ENCODE measurements at regions not wholly inside any gene's neighbourhood (a gene's known extent, or its start where the extent isn't known, plus 50 kb on each side); places are given as distances from the start of the nearest gene placed in this dataset.

- TF ChIP-seq, protein P1, sequence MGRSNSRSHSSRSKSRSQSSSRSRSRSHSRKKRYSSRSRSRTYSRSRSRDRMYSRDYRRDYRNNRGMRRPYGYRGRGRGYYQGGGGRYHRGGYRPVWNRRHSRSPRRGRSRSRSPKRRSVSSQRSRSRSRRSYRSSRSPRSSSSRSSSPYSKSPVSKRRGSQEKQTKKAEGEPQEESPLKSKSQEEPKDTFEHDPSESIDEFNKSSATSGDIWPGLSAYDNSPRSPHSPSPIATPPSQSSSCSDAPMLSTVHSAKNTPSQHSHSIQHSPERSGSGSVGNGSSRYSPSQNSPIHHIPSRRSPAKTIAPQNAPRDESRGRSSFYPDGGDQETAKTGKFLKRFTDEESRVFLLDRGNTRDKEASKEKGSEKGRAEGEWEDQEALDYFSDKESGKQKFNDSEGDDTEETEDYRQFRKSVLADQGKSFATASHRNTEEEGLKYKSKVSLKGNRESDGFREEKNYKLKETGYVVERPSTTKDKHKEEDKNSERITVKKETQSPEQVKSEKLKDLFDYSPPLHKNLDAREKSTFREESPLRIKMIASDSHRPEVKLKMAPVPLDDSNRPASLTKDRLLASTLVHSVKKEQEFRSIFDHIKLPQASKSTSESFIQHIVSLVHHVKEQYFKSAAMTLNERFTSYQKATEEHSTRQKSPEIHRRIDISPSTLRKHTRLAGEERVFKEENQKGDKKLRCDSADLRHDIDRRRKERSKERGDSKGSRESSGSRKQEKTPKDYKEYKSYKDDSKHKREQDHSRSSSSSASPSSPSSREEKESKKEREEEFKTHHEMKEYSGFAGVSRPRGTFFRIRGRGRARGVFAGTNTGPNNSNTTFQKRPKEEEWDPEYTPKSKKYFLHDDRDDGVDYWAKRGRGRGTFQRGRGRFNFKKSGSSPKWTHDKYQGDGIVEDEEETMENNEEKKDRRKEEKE (IDR thresholded peaks at IDR 0.05), result no peak
- peak; percentile 85 for TF ChIP-seq CREM (IDR thresholded peaks at IDR 0.05; ENCODE audit: low read depth)
- peak; percentile 60 for TF ChIP-seq JUNB (IDR thresholded peaks at IDR 0.05)
- TF ChIP-seq ZNF622 (IDR thresholded peaks at IDR 0.05), result no peak
- peak; percentile 46; the same call in 1 of the 3 replicates for TF ChIP-seq POU2F2 (IDR thresholded peaks at IDR 0.05; ENCODE audit: borderline replicate concordance, low read depth, low read length)
- no peak for TF ChIP-seq SRF (IDR thresholded peaks at IDR 0.05; ENCODE audit: low read depth in 2 of 2, low read length in 2 of 2)
- no peak for TF ChIP-seq SIN3A (IDR thresholded peaks at IDR 0.05; ENCODE audit: low read depth, low read length)
- TF ChIP-seq EZH2 (IDR thresholded peaks at IDR 0.05; ENCODE audit: borderline replicate concordance, control insufficient read depth, low read depth, low read length), result no peak
- no peak for TF ChIP-seq SUPT20H (IDR thresholded peaks at IDR 0.05; ENCODE audit: borderline replicate concordance, control insufficient read depth, low read depth, low read length)
- no peak for TF ChIP-seq SKIL (IDR thresholded peaks at IDR 0.05; ENCODE audit: low read depth, poor library complexity, severe bottlenecking)
- TF ChIP-seq KAT2A (conservative IDR thresholded peaks at IDR 0.05; ENCODE audit: control insufficient read depth, low read depth, low read length), result no peak
- TF ChIP-seq CBFB (IDR thresholded peaks at IDR 0.05; ENCODE audit: low read depth), result peak; percentile 69; the same call in 1 of the 2 replicates
- peak; percentile 96 for TF ChIP-seq FOXM1 (IDR thresholded peaks at IDR 0.05; ENCODE audit: low read depth, low read length)
- TF ChIP-seq MEF2A (IDR thresholded peaks at IDR 0.05; ENCODE audit: insufficient read depth, low read depth, low read length), result peak; percentile 100
- no peak for TF ChIP-seq SUZ12 (IDR thresholded peaks at IDR 0.05; ENCODE audit: unreplicated experiment)
- TF ChIP-seq, protein P2, sequence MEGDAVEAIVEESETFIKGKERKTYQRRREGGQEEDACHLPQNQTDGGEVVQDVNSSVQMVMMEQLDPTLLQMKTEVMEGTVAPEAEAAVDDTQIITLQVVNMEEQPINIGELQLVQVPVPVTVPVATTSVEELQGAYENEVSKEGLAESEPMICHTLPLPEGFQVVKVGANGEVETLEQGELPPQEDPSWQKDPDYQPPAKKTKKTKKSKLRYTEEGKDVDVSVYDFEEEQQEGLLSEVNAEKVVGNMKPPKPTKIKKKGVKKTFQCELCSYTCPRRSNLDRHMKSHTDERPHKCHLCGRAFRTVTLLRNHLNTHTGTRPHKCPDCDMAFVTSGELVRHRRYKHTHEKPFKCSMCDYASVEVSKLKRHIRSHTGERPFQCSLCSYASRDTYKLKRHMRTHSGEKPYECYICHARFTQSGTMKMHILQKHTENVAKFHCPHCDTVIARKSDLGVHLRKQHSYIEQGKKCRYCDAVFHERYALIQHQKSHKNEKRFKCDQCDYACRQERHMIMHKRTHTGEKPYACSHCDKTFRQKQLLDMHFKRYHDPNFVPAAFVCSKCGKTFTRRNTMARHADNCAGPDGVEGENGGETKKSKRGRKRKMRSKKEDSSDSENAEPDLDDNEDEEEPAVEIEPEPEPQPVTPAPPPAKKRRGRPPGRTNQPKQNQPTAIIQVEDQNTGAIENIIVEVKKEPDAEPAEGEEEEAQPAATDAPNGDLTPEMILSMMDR (IDR thresholded peaks at IDR 0.05 in 2 of 3, conservative IDR thresholded peaks at IDR 0.05 in 1 of 3; ENCODE audit: control insufficient read depth in 2 of 3, extremely low read depth in 1 of 3, insufficient read depth in 1 of 3, low read depth in 3 of 3, low read length in 3 of 3), result peak in 1 of 3 experiments; percentile 37; a peak in 3 of 6 replicates
- TF ChIP-seq MEF2B (IDR thresholded peaks at IDR 0.05; ENCODE audit: partially characterized antibody, poor library complexity, severe bottlenecking), result peak; percentile 67
- no peak for TF ChIP-seq NFYA (IDR thresholded peaks at IDR 0.05; ENCODE audit: borderline replicate concordance, low read depth, low read length)
- peak; percentile 81; the same call in 1 of the 2 replicates for TF ChIP-seq ATF2 (IDR thresholded peaks at IDR 0.05; ENCODE audit: low read length)
- peak; percentile 41 for TF ChIP-seq SP1 (IDR thresholded peaks at IDR 0.05; ENCODE audit: low read depth, low read length)
- TF ChIP-seq ZBED1 (IDR thresholded peaks at IDR 0.05; ENCODE audit: borderline replicate concordance), result peak; percentile 82
Measured at GRCh38 chr21:32135401-32136363, 143.2 kb downstream of the MIS18A start (continued).
